GM23338 (cell line): ENCODE measurements at regions not wholly inside any gene's neighbourhood (a gene's known extent, or its start where the extent isn't known, plus 50 kb on each side); places are given as distances from the start of the nearest gene placed in this dataset.

Experiments used
- ATAC-seq: fragments of 200-7000 bp; cut with Tn5 transposase; 3 replicates; pipeline ENCODE4 v1.9.1; 2020
- DNase-seq: peaks from one replicate; pipeline ENCODE4 v3.0.0-alpha.2; 2015; ENCODE audit warnings: low spot score
- H2AFZ ChIP-seq: fragments of 200-600 bp; sonication (generic); 2 replicates; pipeline ENCODE4 v1.8.0; 2016; ENCODE audit warnings: antibody characterized with exemption, mild to moderate bottlenecking, moderate library complexity
- H3F3A ChIP-seq: fragments of 200-600 bp; sonication (generic); replicated peaks from 2 replicates; pipeline ENCODE4 v1.8.0; 2017; ENCODE audit warnings: antibody characterized with exemption, mixed run types, low read depth
- H3K27ac ChIP-seq: fragments of 200-600 bp; sonication (generic); 2 replicates; pipeline ENCODE4 v1.6.1; 2016; ENCODE audit warnings: low read depth
- H3K27me3 ChIP-seq: fragments of 200-600 bp; sonication (generic); 2 replicates; pipeline ENCODE4 v1.8.0; 2016; ENCODE audit warnings: mild to moderate bottlenecking, mixed run types, moderate library complexity; ENCODE audit not compliant: insufficient read depth
- H3K36me3 ChIP-seq: fragments of 200-600 bp; sonication (generic); 2 replicates; pipeline ENCODE4 v1.8.0; 2016; ENCODE audit warnings: mild to moderate bottlenecking; ENCODE audit not compliant: insufficient read depth
- H3K4me1 ChIP-seq: fragments of 200-600 bp; sonication (generic); 2 replicates; pipeline ENCODE4 v1.8.0; 2016; ENCODE audit warnings: mild to moderate bottlenecking, moderate library complexity; ENCODE audit not compliant: insufficient read depth
- H3K4me2 ChIP-seq: fragments of 200-600 bp; sonication (generic); 2 replicates; pipeline ENCODE4 v1.7.1; 2017; ENCODE audit warnings: mixed run types
- H3K4me3 ChIP-seq: fragments of 200-600 bp; sonication (generic); 2 replicates; pipeline ENCODE4 v1.6.1; 2016; ENCODE audit warnings: mixed run types
- H3K79me2 ChIP-seq: fragments of 200-600 bp; sonication (generic); replicated peaks from 2 replicates; pipeline ENCODE4 v1.8.0; 2017; ENCODE audit warnings: mild to moderate bottlenecking; ENCODE audit not compliant: insufficient read depth
- H3K9me2 ChIP-seq: fragments of 200-600 bp; sonication (generic); 2 replicates; pipeline ENCODE4 v1.8.0; 2017; ENCODE audit not compliant: insufficient read depth
- H4K20me1 ChIP-seq: fragments of 200-600 bp; sonication (generic); replicated peaks from 2 replicates; pipeline ENCODE4 v1.8.0; 2017; ENCODE audit warnings: mild to moderate bottlenecking; ENCODE audit not compliant: insufficient read depth
- H3K27ac Mint-ChIP-seq: 2 replicates; pipeline ENCODE4 v1.8.0; 2020; ENCODE audit warnings: inconsistent platforms, mild to moderate bottlenecking, moderate library complexity, mixed read lengths
- H3K27me3 Mint-ChIP-seq: 3 replicates; pipeline ENCODE4 v1.8.0; 2022; ENCODE audit warnings: low read depth, mild to moderate bottlenecking, moderate library complexity, mixed read lengths, inconsistent platforms; ENCODE audit not compliant: insufficient read depth, poor library complexity
- H3K36me3 Mint-ChIP-seq: 3 replicates; pipeline ENCODE4 v1.8.0; 2021; ENCODE audit warnings: low read depth, mild to moderate bottlenecking, inconsistent platforms, moderate library complexity, mixed read lengths
- H3K4me1 Mint-ChIP-seq: 3 replicates; pipeline ENCODE4 v1.8.0; 2020; ENCODE audit warnings: mild to moderate bottlenecking, inconsistent platforms, mixed read lengths
- H3K4me3 Mint-ChIP-seq: 3 replicates; pipeline ENCODE4 v1.8.0; 2021; ENCODE audit warnings: moderate library complexity, mild to moderate bottlenecking, inconsistent platforms, mixed read lengths
- H3K9me3 Mint-ChIP-seq: 3 replicates; pipeline ENCODE4 v1.8.0; 2020; ENCODE audit warnings: moderate library complexity, mild to moderate bottlenecking, inconsistent platforms, mixed read lengths
- CREB1 ChIP-seq: fragments of 250-450 bp; sonication (Bioruptor Pico); IDR thresholded peaks from 2 replicates; pipeline ENCODE4 v1.5.0; 2020; ENCODE audit warnings: low read depth, mild to moderate bottlenecking, moderate library complexity
- EZH2 ChIP-seq: fragments of 200-600 bp; sonication (generic); IDR thresholded peaks from one replicate; pipeline ENCODE4 v1.8.0; 2017; ENCODE audit warnings: antibody characterized with exemption, mild to moderate bottlenecking, low read depth; ENCODE audit not compliant: unreplicated experiment
- EZH2phosphoT487 ChIP-seq: fragments of 200-600 bp; sonication (generic); IDR thresholded peaks from one replicate; pipeline ENCODE4 v1.8.1; 2018; ENCODE audit warnings: antibody characterized with exemption; ENCODE audit not compliant: unreplicated experiment
- JUNB ChIP-seq: IDR thresholded peaks from one replicate; pipeline ENCODE4 v1.6.1; 2016; ENCODE audit warnings: antibody characterized with exemption; ENCODE audit not compliant: unreplicated experiment
- NANOG ChIP-seq: IDR thresholded peaks from 2 replicates; pipeline ENCODE4 v1.6.1; 2016; ENCODE audit warnings: antibody characterized with exemption, borderline replicate concordance
- POLR2AphosphoS5 ChIP-seq: IDR thresholded peaks from 2 replicates; pipeline ENCODE4 v1.6.1; 2016; ENCODE audit warnings: antibody characterized with exemption, low read depth
- STAT1 ChIP-seq: IDR thresholded peaks from one replicate; pipeline ENCODE4 v1.6.1; 2016; ENCODE audit warnings: antibody characterized with exemption; ENCODE audit not compliant: unreplicated experiment
- ZNF114 ChIP-seq: fragments of 250-450 bp; sonication (Bioruptor Pico); IDR thresholded peaks from 2 replicates; pipeline ENCODE4 v1.5.0; 2020; ENCODE audit warnings: mild to moderate bottlenecking, moderate library complexity
- ZNF331 ChIP-seq: fragments of 250-450 bp; sonication (Bioruptor Pico); IDR thresholded peaks from 2 replicates; pipeline ENCODE4 v1.5.0; 2020; ENCODE audit warnings: low read depth, mild to moderate bottlenecking, moderate library complexity
- TF ChIP-seq, protein P1 (sequence below), 2 experiments: fragments of 200-600 bp in 1 of 2; sonication (generic) in 1 of 2; conservative IDR thresholded peaks; 2 replicates each; pipeline versions ENCODE4 v1.5.1 to v1.6.1; 2016 to 2017; ENCODE audit warnings: antibody characterized with exemption in 2 of 2, low read depth in 2 of 2, mild to moderate bottlenecking in 2 of 2, moderate library complexity in 1 of 2
- TF ChIP-seq, protein P2 (sequence below): IDR thresholded peaks from one replicate; pipeline ENCODE4 v1.6.1; 2018; ENCODE audit warnings: antibody characterized with exemption; ENCODE audit not compliant: unreplicated experiment
- TF ChIP-seq, protein P3 (sequence below): IDR thresholded peaks from 2 replicates; pipeline ENCODE4 v1.6.1; 2016; ENCODE audit warnings: antibody characterized with exemption
- TF ChIP-seq, protein P4 (sequence below): fragments of 250-450 bp; sonication (Bioruptor Pico); IDR thresholded peaks from 2 replicates; pipeline ENCODE4 v1.5.0; 2020; ENCODE audit warnings: mild to moderate bottlenecking, moderate library complexity

DNA sequence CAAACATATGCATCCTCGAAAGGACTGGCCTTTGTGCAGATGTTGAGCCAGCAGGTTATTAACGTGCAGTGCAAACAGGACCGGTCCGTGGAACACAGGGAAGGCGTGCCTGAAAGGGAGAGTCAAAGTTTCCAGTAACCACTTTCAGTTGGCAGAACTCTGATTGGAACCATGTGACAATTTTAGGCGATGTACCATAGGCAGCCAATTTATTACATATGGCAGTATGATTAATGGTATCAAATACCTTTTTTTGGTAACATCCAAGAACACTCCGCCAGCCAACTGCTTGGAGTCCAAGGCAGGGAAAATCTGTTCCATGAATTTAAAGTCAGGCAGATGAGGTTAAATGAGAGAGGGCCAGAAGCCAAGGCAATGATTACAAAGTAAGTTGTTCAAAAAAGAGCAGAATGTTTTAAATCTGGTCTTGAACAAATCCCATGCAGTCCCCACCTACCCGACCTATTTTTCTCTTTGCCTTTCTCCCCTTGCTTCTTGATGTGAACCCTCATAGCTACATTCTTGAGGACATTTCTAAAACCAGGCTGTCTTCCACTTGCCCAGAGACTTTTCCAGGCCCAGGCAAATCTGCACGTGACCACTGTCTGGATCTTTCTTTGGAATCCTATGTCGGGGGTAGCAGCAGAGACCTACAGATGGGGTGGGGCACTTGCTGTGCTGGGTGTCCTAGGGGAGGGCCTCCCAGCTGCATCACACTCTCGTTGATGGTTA is 351.7 kb downstream of the HRH4 start:
- no peaks in the 10 kb centered on the region for H3K79me2 ChIP-seq
- H3K4me2 ChIP-seq = no peak overlapping the region
- H3K27ac Mint-ChIP-seq = no peak overlapping the region
- H3K36me3 ChIP-seq = no peaks in the 10 kb centered on the region
- H3K4me1 Mint-ChIP-seq = peaks cover 35% of the 10 kb centered on the region
- H3K4me1 ChIP-seq = peaks cover 32% of the 10 kb centered on the region
- no peaks in the 10 kb centered on the region for H3K27me3 Mint-ChIP-seq
- H3K4me3 ChIP-seq = no peak overlapping the region
- H3K36me3 Mint-ChIP-seq = peaks cover 3% of the 10 kb centered on the region; the same call in 1 of the 3 replicates
- H4K20me1 ChIP-seq = no peaks in the 10 kb centered on the region
- H3F3A ChIP-seq = no peaks in the 10 kb centered on the region
- ATAC-seq (no peak), DNase-seq (no peak)
- no peaks in the 10 kb centered on the region; the same call in 2 of the 3 replicates for H3K9me3 Mint-ChIP-seq
- H3K4me3 Mint-ChIP-seq = no peak overlapping the region
- no peak overlapping the region; the same call in 1 of the 2 replicates for H2AFZ ChIP-seq
- H3K27me3 ChIP-seq = no peaks in the 10 kb centered on the region
- H3K9me2 ChIP-seq = peaks cover 9% of the 10 kb centered on the region; the same call in 1 of the 2 replicates
- H3K27ac ChIP-seq = no peak overlapping the region
- no peak for TF ChIP-seq ZNF331 (CRISPR knock-in tag)
- no peak for TF ChIP-seq STAT1
- TF ChIP-seq, protein P1, sequence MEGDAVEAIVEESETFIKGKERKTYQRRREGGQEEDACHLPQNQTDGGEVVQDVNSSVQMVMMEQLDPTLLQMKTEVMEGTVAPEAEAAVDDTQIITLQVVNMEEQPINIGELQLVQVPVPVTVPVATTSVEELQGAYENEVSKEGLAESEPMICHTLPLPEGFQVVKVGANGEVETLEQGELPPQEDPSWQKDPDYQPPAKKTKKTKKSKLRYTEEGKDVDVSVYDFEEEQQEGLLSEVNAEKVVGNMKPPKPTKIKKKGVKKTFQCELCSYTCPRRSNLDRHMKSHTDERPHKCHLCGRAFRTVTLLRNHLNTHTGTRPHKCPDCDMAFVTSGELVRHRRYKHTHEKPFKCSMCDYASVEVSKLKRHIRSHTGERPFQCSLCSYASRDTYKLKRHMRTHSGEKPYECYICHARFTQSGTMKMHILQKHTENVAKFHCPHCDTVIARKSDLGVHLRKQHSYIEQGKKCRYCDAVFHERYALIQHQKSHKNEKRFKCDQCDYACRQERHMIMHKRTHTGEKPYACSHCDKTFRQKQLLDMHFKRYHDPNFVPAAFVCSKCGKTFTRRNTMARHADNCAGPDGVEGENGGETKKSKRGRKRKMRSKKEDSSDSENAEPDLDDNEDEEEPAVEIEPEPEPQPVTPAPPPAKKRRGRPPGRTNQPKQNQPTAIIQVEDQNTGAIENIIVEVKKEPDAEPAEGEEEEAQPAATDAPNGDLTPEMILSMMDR (conservative IDR thresholded peaks at IDR 0.05; ENCODE audit: low read depth in 2 of 2) = no peak
- TF ChIP-seq, protein P2, sequence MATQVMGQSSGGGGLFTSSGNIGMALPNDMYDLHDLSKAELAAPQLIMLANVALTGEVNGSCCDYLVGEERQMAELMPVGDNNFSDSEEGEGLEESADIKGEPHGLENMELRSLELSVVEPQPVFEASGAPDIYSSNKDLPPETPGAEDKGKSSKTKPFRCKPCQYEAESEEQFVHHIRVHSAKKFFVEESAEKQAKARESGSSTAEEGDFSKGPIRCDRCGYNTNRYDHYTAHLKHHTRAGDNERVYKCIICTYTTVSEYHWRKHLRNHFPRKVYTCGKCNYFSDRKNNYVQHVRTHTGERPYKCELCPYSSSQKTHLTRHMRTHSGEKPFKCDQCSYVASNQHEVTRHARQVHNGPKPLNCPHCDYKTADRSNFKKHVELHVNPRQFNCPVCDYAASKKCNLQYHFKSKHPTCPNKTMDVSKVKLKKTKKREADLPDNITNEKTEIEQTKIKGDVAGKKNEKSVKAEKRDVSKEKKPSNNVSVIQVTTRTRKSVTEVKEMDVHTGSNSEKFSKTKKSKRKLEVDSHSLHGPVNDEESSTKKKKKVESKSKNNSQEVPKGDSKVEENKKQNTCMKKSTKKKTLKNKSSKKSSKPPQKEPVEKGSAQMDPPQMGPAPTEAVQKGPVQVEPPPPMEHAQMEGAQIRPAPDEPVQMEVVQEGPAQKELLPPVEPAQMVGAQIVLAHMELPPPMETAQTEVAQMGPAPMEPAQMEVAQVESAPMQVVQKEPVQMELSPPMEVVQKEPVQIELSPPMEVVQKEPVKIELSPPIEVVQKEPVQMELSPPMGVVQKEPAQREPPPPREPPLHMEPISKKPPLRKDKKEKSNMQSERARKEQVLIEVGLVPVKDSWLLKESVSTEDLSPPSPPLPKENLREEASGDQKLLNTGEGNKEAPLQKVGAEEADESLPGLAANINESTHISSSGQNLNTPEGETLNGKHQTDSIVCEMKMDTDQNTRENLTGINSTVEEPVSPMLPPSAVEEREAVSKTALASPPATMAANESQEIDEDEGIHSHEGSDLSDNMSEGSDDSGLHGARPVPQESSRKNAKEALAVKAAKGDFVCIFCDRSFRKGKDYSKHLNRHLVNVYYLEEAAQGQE = no peak
- no peak for TF ChIP-seq JUNB
- TF ChIP-seq, protein P3, sequence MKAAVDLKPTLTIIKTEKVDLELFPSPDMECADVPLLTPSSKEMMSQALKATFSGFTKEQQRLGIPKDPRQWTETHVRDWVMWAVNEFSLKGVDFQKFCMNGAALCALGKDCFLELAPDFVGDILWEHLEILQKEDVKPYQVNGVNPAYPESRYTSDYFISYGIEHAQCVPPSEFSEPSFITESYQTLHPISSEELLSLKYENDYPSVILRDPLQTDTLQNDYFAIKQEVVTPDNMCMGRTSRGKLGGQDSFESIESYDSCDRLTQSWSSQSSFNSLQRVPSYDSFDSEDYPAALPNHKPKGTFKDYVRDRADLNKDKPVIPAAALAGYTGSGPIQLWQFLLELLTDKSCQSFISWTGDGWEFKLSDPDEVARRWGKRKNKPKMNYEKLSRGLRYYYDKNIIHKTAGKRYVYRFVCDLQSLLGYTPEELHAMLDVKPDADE = no peak
- TF ChIP-seq ZNF114 = no peak
- TF ChIP-seq NANOG = no peak
- TF ChIP-seq EZH2phosphoT487 = no peak
- no peak for TF ChIP-seq EZH2
- no peak for TF ChIP-seq CREB1
- TF ChIP-seq, protein P4, sequence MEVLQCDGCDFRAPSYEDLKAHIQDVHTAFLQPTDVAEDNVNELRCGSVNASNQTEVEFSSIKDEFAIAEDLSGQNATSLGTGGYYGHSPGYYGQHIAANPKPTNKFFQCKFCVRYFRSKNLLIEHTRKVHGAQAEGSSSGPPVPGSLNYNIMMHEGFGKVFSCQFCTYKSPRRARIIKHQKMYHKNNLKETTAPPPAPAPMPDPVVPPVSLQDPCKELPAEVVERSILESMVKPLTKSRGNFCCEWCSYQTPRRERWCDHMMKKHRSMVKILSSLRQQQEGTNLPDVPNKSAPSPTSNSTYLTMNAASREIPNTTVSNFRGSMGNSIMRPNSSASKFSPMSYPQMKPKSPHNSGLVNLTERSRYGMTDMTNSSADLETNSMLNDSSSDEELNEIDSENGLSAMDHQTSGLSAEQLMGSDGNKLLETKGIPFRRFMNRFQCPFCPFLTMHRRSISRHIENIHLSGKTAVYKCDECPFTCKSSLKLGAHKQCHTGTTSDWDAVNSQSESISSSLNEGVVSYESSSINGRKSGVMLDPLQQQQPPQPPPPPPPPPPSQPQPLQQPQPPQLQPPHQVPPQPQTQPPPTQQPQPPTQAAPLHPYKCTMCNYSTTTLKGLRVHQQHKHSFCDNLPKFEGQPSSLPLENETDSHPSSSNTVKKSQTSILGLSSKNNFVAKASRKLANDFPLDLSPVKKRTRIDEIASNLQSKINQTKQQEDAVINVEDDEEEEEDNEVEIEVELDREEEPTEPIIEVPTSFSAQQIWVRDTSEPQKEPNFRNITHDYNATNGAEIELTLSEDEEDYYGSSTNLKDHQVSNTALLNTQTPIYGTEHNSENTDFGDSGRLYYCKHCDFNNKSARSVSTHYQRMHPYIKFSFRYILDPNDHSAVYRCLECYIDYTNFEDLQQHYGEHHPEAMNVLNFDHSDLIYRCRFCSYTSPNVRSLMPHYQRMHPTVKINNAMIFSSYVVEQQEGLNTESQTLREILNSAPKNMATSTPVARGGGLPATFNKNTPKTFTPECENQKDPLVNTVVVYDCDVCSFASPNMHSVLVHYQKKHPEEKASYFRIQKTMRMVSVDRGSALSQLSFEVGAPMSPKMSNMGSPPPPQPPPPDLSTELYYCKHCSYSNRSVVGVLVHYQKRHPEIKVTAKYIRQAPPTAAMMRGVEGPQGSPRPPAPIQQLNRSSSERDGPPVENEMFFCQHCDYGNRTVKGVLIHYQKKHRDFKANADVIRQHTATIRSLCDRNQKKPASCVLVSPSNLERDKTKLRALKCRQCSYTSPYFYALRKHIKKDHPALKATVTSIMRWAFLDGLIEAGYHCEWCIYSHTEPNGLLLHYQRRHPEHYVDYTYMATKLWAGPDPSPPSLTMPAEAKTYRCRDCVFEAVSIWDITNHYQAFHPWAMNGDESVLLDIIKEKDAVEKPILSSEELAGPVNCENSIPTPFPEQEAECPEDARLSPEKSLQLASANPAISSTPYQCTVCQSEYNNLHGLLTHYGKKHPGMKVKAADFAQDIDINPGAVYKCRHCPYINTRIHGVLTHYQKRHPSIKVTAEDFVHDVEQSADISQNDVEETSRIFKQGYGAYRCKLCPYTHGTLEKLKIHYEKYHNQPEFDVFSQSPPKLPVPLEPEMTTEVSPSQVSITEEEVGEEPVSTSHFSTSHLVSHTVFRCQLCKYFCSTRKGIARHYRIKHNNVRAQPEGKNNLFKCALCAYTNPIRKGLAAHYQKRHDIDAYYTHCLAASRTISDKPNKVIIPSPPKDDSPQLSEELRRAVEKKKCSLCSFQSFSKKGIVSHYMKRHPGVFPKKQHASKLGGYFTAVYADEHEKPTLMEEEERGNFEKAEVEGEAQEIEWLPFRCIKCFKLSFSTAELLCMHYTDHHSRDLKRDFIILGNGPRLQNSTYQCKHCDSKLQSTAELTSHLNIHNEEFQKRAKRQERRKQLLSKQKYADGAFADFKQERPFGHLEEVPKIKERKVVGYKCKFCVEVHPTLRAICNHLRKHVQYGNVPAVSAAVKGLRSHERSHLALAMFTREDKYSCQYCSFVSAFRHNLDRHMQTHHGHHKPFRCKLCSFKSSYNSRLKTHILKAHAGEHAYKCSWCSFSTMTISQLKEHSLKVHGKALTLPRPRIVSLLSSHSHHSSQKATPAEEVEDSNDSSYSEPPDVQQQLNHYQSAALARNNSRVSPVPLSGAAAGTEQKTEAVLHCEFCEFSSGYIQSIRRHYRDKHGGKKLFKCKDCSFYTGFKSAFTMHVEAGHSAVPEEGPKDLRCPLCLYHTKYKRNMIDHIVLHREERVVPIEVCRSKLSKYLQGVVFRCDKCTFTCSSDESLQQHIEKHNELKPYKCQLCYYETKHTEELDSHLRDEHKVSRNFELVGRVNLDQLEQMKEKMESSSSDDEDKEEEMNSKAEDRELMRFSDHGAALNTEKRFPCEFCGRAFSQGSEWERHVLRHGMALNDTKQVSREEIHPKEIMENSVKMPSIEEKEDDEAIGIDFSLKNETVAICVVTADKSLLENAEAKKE (CRISPR knock-in tag) = no peak
- no peak for TF ChIP-seq POLR2AphosphoS5
